ENCODE measurements at regions not wholly inside any gene's neighbourhood (a gene's known extent, or its start where the extent isn't known, plus 50 kb on each side); places are given as distances from the start of the nearest gene placed in this dataset.

DNA sequence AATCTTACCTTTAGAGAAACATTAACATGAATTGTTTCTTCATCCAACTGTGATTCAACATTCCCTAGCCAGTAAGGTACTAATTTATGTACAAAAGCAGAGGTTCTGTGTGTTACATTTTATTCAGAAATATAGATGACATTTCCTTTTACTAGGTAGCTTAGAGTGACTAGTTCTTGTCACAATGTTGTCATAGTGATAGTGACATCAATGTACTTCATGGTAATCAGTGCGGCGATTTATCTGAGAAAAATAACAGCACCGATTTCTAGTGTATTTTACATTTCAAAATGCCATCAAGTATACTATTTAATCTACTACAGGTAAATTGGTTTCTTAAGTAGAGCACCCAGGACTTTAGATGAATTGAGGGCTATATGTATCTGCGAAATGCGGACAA lies 72.1 kb upstream of the DGKB start:
- Histone ChIP-seq H3K14ac (ENCODE audit: insufficient read length) (no peak overlapping the region), H3K56ac (replicated peaks; ENCODE audit: insufficient read length, low read depth, low read length) (no peak overlapping the region), H3K4ac (replicated peaks; ENCODE audit: insufficient read length, low read depth, low read length) (no peak overlapping the region), H3K4me3 (ENCODE audit: extremely low read depth in 1 of 4, insufficient read depth in 2 of 4, low read depth in 3 of 4, low read length in 4 of 4) (no peak overlapping the region), H3K79me2 (ENCODE audit: control insufficient read depth in 1 of 2, insufficient read depth in 2 of 2, low read length in 2 of 2) (no peaks in the 10 kb centered on the region), H3K27ac (ENCODE audit: low read depth, low read length) (no peak overlapping the region), H2BK120ac (replicated peaks; ENCODE audit: low read depth, low read length) (no peak overlapping the region), H4K5ac (ENCODE audit: insufficient read length, low read depth, low read length) (no peak overlapping the region), H3K18ac (ENCODE audit: extremely low read depth, low read length) (no peak overlapping the region), H2AK5ac (ENCODE audit: low read depth, low read length) (no peak overlapping the region), H4K8ac (ENCODE audit: extremely low read depth, insufficient read depth, low read length) (no peak overlapping the region), H2BK15ac (ENCODE audit: low read length) (no peak overlapping the region), H2AFZ (ENCODE audit: low read length) (no peak overlapping the region), H3K27me3 (replicated peaks in 1 of 4; ENCODE audit: control insufficient read depth in 3 of 4, extremely low read depth in 1 of 4, insufficient read depth in 3 of 4, low read length in 3 of 4) (peaks cover 0 to 1% (median 0%) of the 10 kb centered on the region in 4 experiments; a peak in 1 of 7 replicates), H3K79me1 (ENCODE audit: low read depth, low read length) (no peaks in the 10 kb centered on the region), H4K20me1 (replicated peaks in 1 of 2; ENCODE audit: control insufficient read depth in 1 of 2, insufficient read depth in 2 of 2, low read length in 2 of 2) (no peaks in the 10 kb centered on the region), H3K23ac (ENCODE audit: insufficient read length) (no peak overlapping the region), H3K9me3 (ENCODE audit: insufficient read depth in 2 of 2, low read depth in 1 of 2, low read length in 1 of 2) (no peaks in the 10 kb centered on the region), H3K36me3 (ENCODE audit: control insufficient read depth in 2 of 4, insufficient read depth in 4 of 4, low read length in 3 of 4) (no peaks in the 10 kb centered on the region), H2BK20ac (ENCODE audit: low read length) (no peak overlapping the region), H3K9ac (replicated peaks in 1 of 4; ENCODE audit: extremely low read depth in 1 of 4, low read depth in 3 of 4, low read length in 3 of 4) (no peak overlapping the region), H3K23me2 (ENCODE audit: low read depth, low read length) (no peaks in the 10 kb centered on the region), H2BK12ac (ENCODE audit: low read depth, low read length) (no peak overlapping the region), H3K4me1 (replicated peaks in 1 of 4; ENCODE audit: control insufficient read depth in 3 of 4, insufficient read depth in 4 of 4, low read length in 3 of 4) (no peaks in the 10 kb centered on the region), H2BK5ac (ENCODE audit: low read depth, low read length) (no peak overlapping the region), H3K4me2 (ENCODE audit: insufficient read depth in 1 of 2, low read depth in 2 of 2, low read length in 2 of 2) (no peak overlapping the region), H4K91ac (replicated peaks; ENCODE audit: insufficient read length, low read length) (no peak overlapping the region)
- POLR2A ChIA-PET (ENCODE audit: partially characterized antibody), result no interaction called here
- DNase-seq (ENCODE audit: low read depth in 1 of 2, low spot score in 2 of 2), result no peak
- WGBS, 2 experiments (ENCODE audit: extremely low coverage in 1 of 2, insufficient coverage in 1 of 2, insufficient read length in 1 of 2, insufficient replicate concordance in 2 of 2, low coverage in 1 of 2, low lambda C conversion rate in 2 of 2, missing lambda C conversion rate in 1 of 2), result 91% methylated on average over 5 of the region's 5 CpGs; no CpG with 5 or more reads in 1 of the 2 experiments
- CTCF ChIA-PET (ENCODE audit: partially characterized antibody), result interaction anchor here (0.8 to 0.9 kb wide), 2 partner anchors 42 to 257 kb away, joined by 3 read pairs; no protein-coding TSS in a partner anchor
- no peak for FAIRE-seq
- no peak for TF ChIP-seq JUN (IDR thresholded peaks at IDR 0.05; ENCODE audit: low read depth, low read length)
- TF ChIP-seq NRF1 (IDR thresholded peaks at IDR 0.05; ENCODE audit: low read depth, low read length), result no peak
- TF ChIP-seq CHD1 (IDR thresholded peaks at IDR 0.05; ENCODE audit: low read depth, low read length), result no peak
- no peak for TF ChIP-seq SIRT6 (IDR thresholded peaks at IDR 0.05; ENCODE audit: low read length)
- TF ChIP-seq POLR2AphosphoS5 (IDR thresholded peaks at IDR 0.05; ENCODE audit: low read depth, low read length), result no peak
